GM19023 (cell line): ENCODE measurements at regions not wholly inside any gene's neighbourhood (a gene's known extent, or its start where the extent isn't known, plus 50 kb on each side); places are given as distances from the start of the nearest gene placed in this dataset.
"Not testable (repeated sequence)": the region's sequence is repeated elsewhere in the genome, so short reads cannot be mapped to it uniquely, and the experiment has no call there.

Experiments used
- ATAC-seq: cut with Tn5 transposase; IDR thresholded peaks from one replicate; pipeline ENCODE4 v1.9.1; 2021; ENCODE audit warnings: mild to moderate bottlenecking, moderate library complexity; ENCODE audit not compliant: unreplicated experiment

- ATAC-seq, result no peak
These were observed 1038.9 kb upstream of the ZEB2 start for GRCh38 chr2:145558617-145559350.

GRCh38 chr2:145555360-145555759 is 1035.4 kb upstream of the ZEB2 start:
- ATAC-seq, result no peak

- ATAC-seq, result no peak
These were observed 1031.8 kb upstream of the ZEB2 start for GRCh38 chr2:145551686-145552085.

GRCh38 chr2:145548479-145548878 is 1028.6 kb upstream of the ZEB2 start:
- ATAC-seq, result no peak

- ATAC-seq, result no peak
These were observed 1027.7 kb upstream of the ZEB2 start for GRCh38 chr2:145547620-145548019.

- no peak for ATAC-seq
These were observed 1026.2 kb upstream of the ZEB2 start for GRCh38 chr2:145546091-145546490.

- ATAC-seq, result no peak
These were observed 1023.9 kb upstream of the ZEB2 start for GRCh38 chr2:145543856-145544255.

- no peak for ATAC-seq
These were observed 1023.2 kb upstream of the ZEB2 start for GRCh38 chr2:145543155-145543554.

- no peak for ATAC-seq
These were observed 1021.1 kb upstream of the ZEB2 start for GRCh38 chr2:145541028-145541427.

- ATAC-seq, result no peak
These were observed 1018.9 kb upstream of the ZEB2 start for GRCh38 chr2:145538661-145539350.

GRCh38 chr2:145530653-145531052 is 1010.7 kb upstream of the ZEB2 start:
- ATAC-seq, result no peak

- no peak for ATAC-seq
These were observed 1004.9 kb upstream of the ZEB2 start for GRCh38 chr2:145524836-145525235.

GRCh38 chr2:145524303-145524702 is 1004.4 kb upstream of the ZEB2 start:
- no peak for ATAC-seq

GRCh38 chr2:145519254-145519653 is 999.3 kb upstream of the ZEB2 start:
- ATAC-seq, result not testable (repeated sequence)

GRCh38 chr2:145511946-145512345 is 992.0 kb upstream of the ZEB2 start:
- ATAC-seq, result no peak

- no peak for ATAC-seq
These were observed 983.6 kb upstream of the ZEB2 start for GRCh38 chr2:145503511-145503910.

GRCh38 chr2:145501920-145502319 is 982.0 kb upstream of the ZEB2 start:
- no peak for ATAC-seq

- ATAC-seq, result no peak
These were observed 975.7 kb upstream of the ZEB2 start for GRCh38 chr2:145495590-145495989.

- no peak for ATAC-seq
These were observed 974.5 kb upstream of the ZEB2 start for GRCh38 chr2:145494441-145494840.

- ATAC-seq, result no peak
These were observed 968.7 kb upstream of the ZEB2 start for GRCh38 chr2:145488571-145488970.

- ATAC-seq, result no peak
These were observed 964.7 kb upstream of the ZEB2 start for GRCh38 chr2:145484448-145485097.

- no peak for ATAC-seq
These were observed 963.9 kb upstream of the ZEB2 start for GRCh38 chr2:145483854-145484253.
